GM12891 (cell line): ENCODE measurements at regions not wholly inside any gene's neighbourhood (a gene's known extent, or its start where the extent isn't known, plus 50 kb on each side); places are given as distances from the start of the nearest gene placed in this dataset.

Experiments
- DNase-seq: peaks from one replicate; pipeline ENCODE4 v3.0.0; 2011; ENCODE audit warnings: low spot score; ENCODE audit not compliant: insufficient read length
- FAIRE-seq: peaks from 2 replicates; lab custom pipeline; 2011; peaks lifted over from hg19 to GRCh38; lab: Jason Lieb, UNC
- PAX5 ChIP-seq: IDR thresholded peaks from 2 replicates; pipeline ENCODE4 v1.6.1; 2011; ENCODE audit warnings: low read length, moderate library complexity, mild to moderate bottlenecking; ENCODE audit not compliant: insufficient read depth, severe bottlenecking
- POLR2A ChIP-seq: IDR thresholded peaks from 2 replicates; pipeline ENCODE4 v1.6.1; 2011; ENCODE audit warnings: low read depth, low read length, control low read depth
- POLR2AphosphoS5 ChIP-seq: IDR thresholded peaks from 2 replicates; pipeline ENCODE4 v1.6.1; 2011; ENCODE audit warnings: low read depth, low read length, control low read depth
- POU2F2 ChIP-seq: IDR thresholded peaks from 2 replicates; pipeline ENCODE4 v1.6.1; 2011; ENCODE audit warnings: low read depth, mild to moderate bottlenecking, control low read depth, low read length, moderate library complexity
- SPI1 ChIP-seq: IDR thresholded peaks from 2 replicates; pipeline ENCODE4 v1.6.1; 2011; ENCODE audit warnings: low read depth, low read length, control low read depth
- TAF1 ChIP-seq: IDR thresholded peaks from 2 replicates; pipeline ENCODE4 v1.6.1; 2011; ENCODE audit warnings: low read depth, low read length, control low read depth

- FAIRE-seq (no peak), DNase-seq (no peak)
- no peak for TF ChIP-seq POU2F2
- no peak for TF ChIP-seq POLR2A
- no peak for TF ChIP-seq TAF1
- TF ChIP-seq POLR2AphosphoS5 = no peak
- TF ChIP-seq SPI1 = no peak
- TF ChIP-seq PAX5 = no peak
These were observed 71.0 kb downstream of the AQP4 start for GRCh38 chr18:26794230-26795101.

- no peak for FAIRE-seq
- no peak for DNase-seq
- TF ChIP-seq POLR2AphosphoS5 (no peak), TAF1 (no peak), SPI1 (no peak), PAX5 (no peak), POU2F2 (no peak)
These were observed 72.8 kb downstream of the AQP4 start for GRCh38 chr18:26792661-26793060.

- no peak for DNase-seq
- FAIRE-seq = no peak
- TF ChIP-seq TAF1 = no peak
- TF ChIP-seq SPI1 = no peak
- TF ChIP-seq POU2F2 = no peak
- TF ChIP-seq POLR2AphosphoS5 = no peak
- TF ChIP-seq POLR2A = no peak
- no peak for TF ChIP-seq PAX5
These were observed 73.8 kb downstream of the AQP4 start for GRCh38 chr18:26791676-26792075.

- DNase-seq (no peak), FAIRE-seq (no peak)
- TF ChIP-seq POU2F2 (no peak), TAF1 (no peak), POLR2A (no peak), POLR2AphosphoS5 (no peak), SPI1 (no peak)
These were observed 80.9 kb downstream of the AQP4 start for GRCh38 chr18:26784599-26784998.

GRCh38 chr18:26783170-26783569, 82.3 kb downstream of the AQP4 start:
- FAIRE-seq (no peak), DNase-seq (no peak)
- no peak for TF ChIP-seq POLR2A
- TF ChIP-seq POLR2AphosphoS5 = no peak

- FAIRE-seq (no peak), DNase-seq (no peak)
- no peak for TF ChIP-seq SPI1
These were observed 84.8 kb downstream of the AQP4 start for GRCh38 chr18:26780520-26781325.

- no peak for DNase-seq
- TF ChIP-seq POLR2AphosphoS5 = no peak
- no peak for TF ChIP-seq SPI1
- no peak for TF ChIP-seq TAF1
- TF ChIP-seq PAX5 = no peak
- no peak for TF ChIP-seq POU2F2
- TF ChIP-seq POLR2A = no peak
- no peak for FAIRE-seq
These were observed 87.5 kb downstream of the AQP4 start for GRCh38 chr18:26778054-26778393.

- TF ChIP-seq PAX5 (no peak), POLR2A (no peak), POLR2AphosphoS5 (no peak), SPI1 (no peak), TAF1 (no peak)
- FAIRE-seq (no peak), DNase-seq (no peak)
These were observed 88.0 kb downstream of the AQP4 start for GRCh38 chr18:26777351-26778053.

GRCh38 chr18:26772691-26773090, 92.8 kb downstream of the AQP4 start:
- DNase-seq (no peak), FAIRE-seq (no peak)
- no peak for TF ChIP-seq SPI1
- TF ChIP-seq TAF1 = no peak
- no peak for TF ChIP-seq POLR2AphosphoS5
- no peak for TF ChIP-seq POU2F2
- no peak for TF ChIP-seq POLR2A
- TF ChIP-seq PAX5 = no peak
